Brain microvascular endothelial cell (primary cell): ENCODE measurements at regions not wholly inside any gene's neighbourhood (a gene's known extent, or its start where the extent isn't known, plus 50 kb on each side); places are given as distances from the start of the nearest gene placed in this dataset.
"Not testable (repeated sequence)": the region's sequence is repeated elsewhere in the genome, so short reads cannot be mapped to it uniquely, and the experiment has no call there.

Experiments
- DNase-seq: peaks from one replicate; pipeline ENCODE4 v3.0.0-alpha.2; 2020
- H3K27ac ChIP-seq: fragments of 250-450 bp; sonication (Bioruptor Pico); 2 replicates; pipeline ENCODE4 v1.5.1; 2020; ENCODE audit warnings: mild to moderate bottlenecking, moderate library complexity
- H3K27me3 ChIP-seq: fragments of 250-450 bp; sonication (Bioruptor Pico); replicated peaks from 2 replicates; pipeline ENCODE4 v1.5.1; 2020; ENCODE audit warnings: mild to moderate bottlenecking
- H3K36me3 ChIP-seq: fragments of 250-450 bp; sonication (Bioruptor Pico); replicated peaks from 2 replicates; pipeline ENCODE4 v1.5.1; 2020; ENCODE audit warnings: mild to moderate bottlenecking
- H3K4me3 ChIP-seq: 2 replicates; pipeline ENCODE4 v1.5.1; 2011; ENCODE audit warnings: low read depth, mild to moderate bottlenecking, control low read depth, low read length, moderate library complexity
- in situ Hi-C: cut with HindIII; loops from 2 replicates; pipeline ENCODE4 v1.10.0; 2017; ENCODE audit warnings: low sequenced_read_pairs, low pct_ligation_motif_present
- TF ChIP-seq, protein P1 (sequence below): IDR thresholded peaks from 2 replicates; pipeline ENCODE4 v1.5.1; 2011; ENCODE audit warnings: low read depth, mild to moderate bottlenecking, moderate library complexity, low read length, control low read depth, inconsistent platforms; ENCODE audit errors: missing control alignments

DNA sequence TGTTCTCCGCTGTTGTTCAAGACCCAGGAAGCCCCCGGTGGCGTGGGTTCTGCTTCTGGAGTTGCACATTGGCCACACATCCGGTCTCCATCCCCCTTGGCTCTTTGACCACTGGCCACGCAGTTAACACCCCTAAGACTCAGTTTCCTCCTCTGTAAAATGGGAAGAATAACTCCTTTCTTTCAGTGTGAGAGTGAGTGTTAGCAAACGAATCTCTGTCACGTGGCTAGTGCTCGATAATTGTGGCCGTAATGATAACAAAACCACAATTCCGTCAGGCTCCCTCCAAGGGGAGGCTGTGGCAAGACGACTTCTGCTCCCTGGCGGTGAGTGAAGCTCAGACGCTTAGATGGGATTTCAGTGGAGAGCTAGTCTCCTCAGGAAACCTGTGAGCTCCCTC lies 315.2 kb upstream of the B3GAT1 start:
- in situ Hi-C loops: no loop called here
- no peak overlapping the region for H3K27ac ChIP-seq
- no peak overlapping the region for H3K4me3 ChIP-seq
- no peaks in the 10 kb centered on the region for H3K36me3 ChIP-seq
- no peak for DNase-seq
- TF ChIP-seq, protein P1, sequence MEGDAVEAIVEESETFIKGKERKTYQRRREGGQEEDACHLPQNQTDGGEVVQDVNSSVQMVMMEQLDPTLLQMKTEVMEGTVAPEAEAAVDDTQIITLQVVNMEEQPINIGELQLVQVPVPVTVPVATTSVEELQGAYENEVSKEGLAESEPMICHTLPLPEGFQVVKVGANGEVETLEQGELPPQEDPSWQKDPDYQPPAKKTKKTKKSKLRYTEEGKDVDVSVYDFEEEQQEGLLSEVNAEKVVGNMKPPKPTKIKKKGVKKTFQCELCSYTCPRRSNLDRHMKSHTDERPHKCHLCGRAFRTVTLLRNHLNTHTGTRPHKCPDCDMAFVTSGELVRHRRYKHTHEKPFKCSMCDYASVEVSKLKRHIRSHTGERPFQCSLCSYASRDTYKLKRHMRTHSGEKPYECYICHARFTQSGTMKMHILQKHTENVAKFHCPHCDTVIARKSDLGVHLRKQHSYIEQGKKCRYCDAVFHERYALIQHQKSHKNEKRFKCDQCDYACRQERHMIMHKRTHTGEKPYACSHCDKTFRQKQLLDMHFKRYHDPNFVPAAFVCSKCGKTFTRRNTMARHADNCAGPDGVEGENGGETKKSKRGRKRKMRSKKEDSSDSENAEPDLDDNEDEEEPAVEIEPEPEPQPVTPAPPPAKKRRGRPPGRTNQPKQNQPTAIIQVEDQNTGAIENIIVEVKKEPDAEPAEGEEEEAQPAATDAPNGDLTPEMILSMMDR: no peak
- no peaks in the 10 kb centered on the region for H3K27me3 ChIP-seq

DNA sequence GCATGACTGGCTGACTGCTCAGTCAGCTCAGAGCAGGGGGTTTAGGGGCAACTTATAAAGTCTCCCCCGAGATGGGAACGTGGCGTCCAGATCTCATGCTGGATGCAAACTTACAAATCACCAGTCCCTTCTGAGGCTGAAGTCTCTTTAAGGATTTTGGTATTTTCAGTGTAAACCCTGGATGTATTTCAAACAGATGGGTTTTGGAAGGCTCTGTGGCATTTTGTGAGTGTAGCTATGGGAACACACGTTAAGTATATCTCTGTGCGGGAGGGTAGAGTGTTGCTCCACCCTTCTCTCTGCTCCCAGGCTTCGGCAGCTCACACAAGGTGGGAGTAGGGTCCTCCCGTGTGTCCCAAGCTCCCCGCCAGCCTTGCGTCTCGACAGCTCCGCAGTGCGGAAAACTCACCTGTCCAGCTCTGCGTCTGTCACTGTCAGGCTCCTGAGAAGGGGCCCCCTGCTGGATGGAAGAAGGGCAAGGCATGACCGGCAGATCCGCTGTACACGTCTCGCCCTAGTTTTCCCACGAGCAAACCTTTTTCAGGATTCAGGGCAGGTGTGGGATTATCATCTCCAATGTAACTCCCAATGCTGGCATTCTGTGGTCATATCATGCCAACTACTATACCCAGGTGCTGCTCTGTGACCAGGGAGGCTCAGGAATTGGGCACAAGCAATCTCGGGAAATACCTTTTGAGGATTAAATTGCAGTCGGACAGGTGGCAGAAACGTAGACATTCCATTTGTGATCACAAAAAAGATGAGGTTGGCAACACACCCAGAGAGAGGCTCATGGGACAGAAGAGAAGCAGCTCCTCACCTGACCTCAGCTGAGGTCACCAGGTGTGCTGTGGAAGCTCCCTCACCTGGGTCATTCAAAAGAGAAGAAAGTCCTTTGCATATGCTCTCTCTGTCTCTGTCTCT lies 313.9 kb upstream of the B3GAT1 start:
- Histone ChIP-seq H3K27me3 (no peaks in the 10 kb centered on the region), H3K27ac (no peak overlapping the region), H3K4me3 (no peak overlapping the region), H3K36me3 (no peaks in the 10 kb centered on the region)
- TF ChIP-seq, protein P1: no peak
- DNase-seq: no peak
- in situ Hi-C loops: no loop called here

DNA sequence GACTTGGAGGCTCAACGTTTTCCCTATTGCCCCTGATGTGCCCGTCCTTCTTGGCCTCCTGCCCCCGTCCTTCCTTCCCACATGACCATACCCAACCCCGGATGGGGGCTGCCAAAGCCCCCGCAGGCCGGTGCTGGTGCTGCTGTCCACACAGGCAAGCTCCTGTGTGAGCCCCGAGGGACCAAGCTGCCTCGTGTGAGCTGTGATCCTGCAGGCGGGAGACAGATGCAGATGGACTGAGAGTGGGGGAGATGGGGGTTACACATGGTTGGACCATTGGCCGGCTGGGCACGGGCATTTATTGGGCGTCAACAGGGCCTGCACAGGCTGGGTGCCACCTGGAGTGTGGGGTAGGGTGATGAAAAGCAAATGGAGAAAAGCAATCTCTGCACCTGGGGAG lies 313.2 kb upstream of the B3GAT1 start:
- no peak for DNase-seq
- in situ Hi-C loops: no loop called here

DNA sequence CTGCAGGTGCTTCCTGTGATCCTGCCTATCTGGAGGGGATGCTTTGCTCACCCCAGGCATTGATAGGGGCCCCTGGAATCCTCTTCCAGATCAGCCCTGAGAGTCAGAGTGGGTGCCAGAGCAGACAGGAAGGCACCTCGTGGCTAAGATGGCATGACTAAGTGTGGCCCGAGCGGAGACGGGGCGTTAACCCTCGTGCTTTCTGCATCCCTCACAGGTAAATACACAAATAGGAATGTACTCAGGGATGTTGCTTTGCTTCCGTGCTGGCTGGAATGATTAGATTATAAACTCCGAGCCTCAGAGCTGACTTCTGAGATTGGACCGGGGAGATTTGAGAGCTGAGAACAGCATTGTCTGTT lies 312.7 kb upstream of the B3GAT1 start:
- in situ Hi-C loops: no loop called here
- no peak overlapping the region for H3K4me3 ChIP-seq
- H3K27ac ChIP-seq: no peak overlapping the region
- TF ChIP-seq, protein P1: no peak
- H3K36me3 ChIP-seq: no peaks in the 10 kb centered on the region
- no peak for DNase-seq
- no peaks in the 10 kb centered on the region for H3K27me3 ChIP-seq

More for the DNA sequence above, 313.2 kb upstream of the B3GAT1 start:
- Histone ChIP-seq H3K36me3 (no peaks in the 10 kb centered on the region), H3K27ac (no peak overlapping the region), H3K27me3 (no peaks in the 10 kb centered on the region), H3K4me3 (no peak overlapping the region)
- TF ChIP-seq, protein P1: no peak

DNA sequence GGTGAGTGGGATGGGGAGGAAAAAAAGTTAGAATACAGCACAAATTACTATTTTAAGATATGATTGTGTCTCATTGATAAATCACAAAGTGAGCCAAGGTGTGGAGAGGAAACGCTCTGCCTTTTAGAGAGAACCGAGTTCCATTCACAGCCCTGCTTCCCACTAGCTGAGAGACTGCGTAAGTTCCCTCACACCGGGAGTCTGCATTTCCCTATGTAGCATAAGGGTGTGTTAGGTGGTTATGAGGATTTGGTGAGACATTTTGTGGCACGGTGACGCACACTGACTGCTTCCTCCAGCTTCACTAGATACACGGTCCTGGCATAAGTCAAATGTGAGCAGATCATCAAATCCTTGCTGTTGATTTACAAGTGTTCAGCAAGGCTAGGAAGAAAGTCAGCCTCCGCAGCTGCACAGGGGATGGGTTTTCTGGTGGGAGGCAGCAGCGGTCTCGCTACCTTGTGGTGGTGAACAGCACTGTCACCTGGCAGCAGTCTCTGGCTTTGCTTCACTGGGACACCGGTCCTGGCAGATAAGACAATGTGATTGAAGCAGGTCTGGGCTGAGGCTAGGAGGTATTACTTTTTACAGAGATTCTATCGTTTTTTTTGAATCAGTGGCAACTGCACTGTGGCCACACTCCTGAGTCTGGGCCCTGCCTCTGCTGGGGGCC lies 312.2 kb upstream of the B3GAT1 start:
- no peak overlapping the region for H3K27ac ChIP-seq
- H3K36me3 ChIP-seq: no peaks in the 10 kb centered on the region
- DNase-seq: no peak
- in situ Hi-C loops: no loop called here
- no peak overlapping the region for H3K4me3 ChIP-seq
- TF ChIP-seq, protein P1: no peak
- H3K27me3 ChIP-seq: no peaks in the 10 kb centered on the region

DNA sequence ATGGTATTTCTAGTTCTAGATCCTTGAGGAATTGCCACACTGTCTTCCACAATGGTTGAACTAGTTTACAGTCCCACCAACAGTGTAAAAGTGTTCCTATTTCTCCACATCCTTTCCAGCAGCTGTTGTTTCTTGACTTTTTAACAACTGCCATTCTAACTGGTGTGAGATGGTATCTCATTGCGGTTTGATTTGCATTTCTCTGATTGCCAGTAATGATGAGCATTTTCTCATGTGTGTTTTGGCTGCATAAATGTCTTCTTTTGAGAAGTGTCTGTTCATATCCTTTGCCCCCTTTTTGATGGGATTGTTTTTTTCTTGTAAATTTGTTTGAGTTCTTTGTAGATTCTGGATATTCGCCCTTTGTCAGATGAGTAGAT lies 308.6 kb upstream of the B3GAT1 start:
- H3K36me3 ChIP-seq, H3K27me3 ChIP-seq, H3K4me3 ChIP-seq, in situ Hi-C loops, H3K27ac ChIP-seq, DNase-seq: not testable (repeated sequence)

DNA sequence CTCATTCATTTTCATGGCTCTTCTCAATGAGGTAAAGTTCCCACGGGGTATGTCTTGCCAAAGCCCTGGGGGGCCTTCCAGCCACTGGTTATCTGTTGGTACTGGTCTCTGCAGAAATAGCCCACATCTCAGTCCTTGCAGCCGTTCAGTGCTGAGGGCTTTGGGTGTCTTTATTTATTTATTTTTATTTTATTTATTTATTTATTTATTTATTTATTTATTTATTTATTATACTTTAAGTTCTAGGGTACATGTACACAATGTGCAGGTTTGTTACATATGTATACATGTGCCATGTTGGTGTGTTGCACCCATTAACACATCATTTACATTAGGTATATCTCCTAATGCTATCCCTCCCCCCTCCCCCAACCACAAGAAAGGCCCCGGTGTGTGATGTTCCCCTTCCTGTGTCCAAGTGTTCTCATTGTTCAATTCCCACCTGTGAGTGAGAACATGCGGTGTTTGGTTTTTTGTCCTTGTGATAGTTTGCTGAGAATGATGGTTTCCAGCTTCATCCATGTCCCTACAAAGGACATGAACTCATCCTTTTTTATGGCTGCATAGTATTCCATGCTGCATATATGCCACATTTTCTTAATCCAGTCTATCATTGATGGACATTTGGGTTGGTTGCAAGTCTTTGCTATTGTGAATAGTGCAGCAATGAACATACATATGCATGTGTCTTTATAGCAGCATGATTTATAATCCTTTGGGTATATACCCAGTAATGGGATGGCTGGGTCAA lies 308.1 kb upstream of the B3GAT1 start:
- H3K4me3 ChIP-seq, H3K27ac ChIP-seq, H3K27me3 ChIP-seq, DNase-seq, in situ Hi-C loops, H3K36me3 ChIP-seq: not testable (repeated sequence)
